Hepatocyte (in vitro differentiated cells): ENCODE measurements at regions not wholly inside any gene's neighbourhood (a gene's known extent, or its start where the extent isn't known, plus 50 kb on each side); places are given as distances from the start of the nearest gene placed in this dataset.
A peak's percentile ranks its signal among the peaks of the same experiment; 100 is the strongest.
"Not testable (repeated sequence)": the region's sequence is repeated elsewhere in the genome, so short reads cannot be mapped to it uniquely, and the experiment has no call there.

Source experiments
- DNase-seq: peaks from one replicate; pipeline ENCODE4 v3.0.0-alpha.2; 2016; ENCODE audit warnings: low spot score
- H2AFZ ChIP-seq: fragments of 200-600 bp; sonication (generic); 2 replicates; pipeline ENCODE4 v1.6.0; 2016; ENCODE audit warnings: antibody characterized with exemption, mild to moderate bottlenecking
- H3K27ac ChIP-seq: fragments of 200-600 bp; sonication (generic); 2 replicates; pipeline ENCODE4 v1.5.1; 2016; ENCODE audit warnings: mild to moderate bottlenecking
- H3K27me3 ChIP-seq: fragments of 200-600 bp; sonication (generic); 2 replicates; pipeline ENCODE4 v1.6.1; 2016
- H3K36me3 ChIP-seq: fragments of 200-600 bp; sonication (generic); replicated peaks from 2 replicates; pipeline ENCODE4 v1.5.1; 2016; ENCODE audit warnings: low read depth; ENCODE audit not compliant: insufficient read depth
- H3K4me1 ChIP-seq: fragments of 200-600 bp; sonication (generic); 2 replicates; pipeline ENCODE4 v1.5.1; 2016; ENCODE audit warnings: mild to moderate bottlenecking, moderate library complexity; ENCODE audit not compliant: insufficient read depth
- H3K4me2 ChIP-seq: fragments of 200-600 bp; sonication (generic); 2 replicates; pipeline ENCODE4 v1.6.0; 2016
- H3K4me3 ChIP-seq: fragments of 200-600 bp; sonication (generic); 2 replicates; pipeline ENCODE4 v1.5.1; 2016; ENCODE audit warnings: mild to moderate bottlenecking
- H3K79me2 ChIP-seq: fragments of 200-600 bp; sonication (generic); 2 replicates; pipeline ENCODE4 v1.6.0; 2017; ENCODE audit warnings: mild to moderate bottlenecking
- H3K9me2 ChIP-seq: fragments of 200-600 bp; sonication (generic); replicated peaks from 2 replicates; pipeline ENCODE4 v1.6.0; 2017; ENCODE audit warnings: mild to moderate bottlenecking; ENCODE audit not compliant: insufficient read depth
- H3K9me3 ChIP-seq: fragments of 200-600 bp; sonication (generic); 2 replicates; pipeline ENCODE4 v1.5.1; 2016; ENCODE audit warnings: low read depth, mild to moderate bottlenecking
- H4K20me1 ChIP-seq: fragments of 200-600 bp; sonication (generic); 2 replicates; pipeline ENCODE4 v1.6.0; 2016; ENCODE audit warnings: mild to moderate bottlenecking; ENCODE audit not compliant: insufficient read depth, poor library complexity, severe bottlenecking
- EZH2 ChIP-seq: fragments of 200-600 bp; sonication (generic); IDR thresholded peaks from 2 replicates; pipeline ENCODE4 v1.6.1; 2016; ENCODE audit warnings: antibody characterized with exemption, mild to moderate bottlenecking, borderline replicate concordance
- EZH2phosphoT487 ChIP-seq: fragments of 200-600 bp; sonication (generic); IDR thresholded peaks from one replicate; pipeline ENCODE4 v1.6.1; 2018; ENCODE audit warnings: antibody characterized with exemption, mild to moderate bottlenecking, low read depth, moderate library complexity; ENCODE audit not compliant: unreplicated experiment, severe bottlenecking
- WGBS: methylation state at CpG from one replicate; pipeline ENCODE4 v1.1.6; 2016; ENCODE audit warnings: low lambda C conversion rate; ENCODE audit errors: missing lambda C conversion rate; 5-methylcytosine and 5-hydroxymethylcytosine counted together
- TF ChIP-seq, protein P1 (sequence below): fragments of 200-600 bp; sonication (generic); IDR thresholded peaks from 2 replicates; pipeline ENCODE4 v1.5.1; 2016; ENCODE audit warnings: antibody characterized with exemption, mild to moderate bottlenecking; ENCODE audit not compliant: poor library complexity

DNA sequence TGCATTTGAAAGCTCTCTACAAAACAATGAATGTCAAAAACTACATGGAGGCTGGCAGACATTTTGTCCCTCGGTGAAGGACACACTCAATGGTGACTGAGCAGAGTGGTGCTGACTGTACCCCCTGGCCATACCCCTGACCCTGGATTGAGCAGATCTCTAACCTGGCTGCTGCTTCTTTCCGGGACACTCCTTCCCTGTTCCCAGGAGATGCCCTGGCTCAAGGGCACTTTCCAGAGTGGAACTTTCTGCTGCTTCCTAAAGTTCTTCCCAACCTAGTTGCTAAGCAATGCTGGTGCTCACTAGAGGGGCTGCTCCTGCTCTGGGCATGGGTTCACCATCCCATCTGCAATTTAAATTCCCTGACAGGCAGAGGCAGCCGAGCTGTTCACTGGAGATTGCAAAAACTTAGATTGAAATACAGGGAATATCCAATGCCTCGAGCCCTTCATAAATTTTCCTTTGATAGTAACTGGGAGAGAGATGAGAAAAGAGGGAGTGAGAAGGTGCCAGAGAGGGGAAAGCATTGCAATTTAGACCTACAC is 384.3 kb upstream of the PODXL start:
- no peaks in the 10 kb centered on the region for H3K36me3 ChIP-seq
- no peak for DNase-seq
- no peaks in the 10 kb centered on the region for H3K79me2 ChIP-seq
- no peak overlapping the region for H3K4me3 ChIP-seq
- H3K27me3 ChIP-seq, result peaks cover 20% of the 10 kb centered on the region
- no peak overlapping the region for H3K27ac ChIP-seq
- H3K4me2 ChIP-seq, result no peak overlapping the region
- no peaks in the 10 kb centered on the region for H3K9me3 ChIP-seq
- no peaks in the 10 kb centered on the region for H3K4me1 ChIP-seq
- no peak overlapping the region for H2AFZ ChIP-seq
- H3K9me2 ChIP-seq, result no peaks in the 10 kb centered on the region
- H4K20me1 ChIP-seq, result no peaks in the 10 kb centered on the region
- no peak for TF ChIP-seq EZH2phosphoT487
- TF ChIP-seq, protein P1, sequence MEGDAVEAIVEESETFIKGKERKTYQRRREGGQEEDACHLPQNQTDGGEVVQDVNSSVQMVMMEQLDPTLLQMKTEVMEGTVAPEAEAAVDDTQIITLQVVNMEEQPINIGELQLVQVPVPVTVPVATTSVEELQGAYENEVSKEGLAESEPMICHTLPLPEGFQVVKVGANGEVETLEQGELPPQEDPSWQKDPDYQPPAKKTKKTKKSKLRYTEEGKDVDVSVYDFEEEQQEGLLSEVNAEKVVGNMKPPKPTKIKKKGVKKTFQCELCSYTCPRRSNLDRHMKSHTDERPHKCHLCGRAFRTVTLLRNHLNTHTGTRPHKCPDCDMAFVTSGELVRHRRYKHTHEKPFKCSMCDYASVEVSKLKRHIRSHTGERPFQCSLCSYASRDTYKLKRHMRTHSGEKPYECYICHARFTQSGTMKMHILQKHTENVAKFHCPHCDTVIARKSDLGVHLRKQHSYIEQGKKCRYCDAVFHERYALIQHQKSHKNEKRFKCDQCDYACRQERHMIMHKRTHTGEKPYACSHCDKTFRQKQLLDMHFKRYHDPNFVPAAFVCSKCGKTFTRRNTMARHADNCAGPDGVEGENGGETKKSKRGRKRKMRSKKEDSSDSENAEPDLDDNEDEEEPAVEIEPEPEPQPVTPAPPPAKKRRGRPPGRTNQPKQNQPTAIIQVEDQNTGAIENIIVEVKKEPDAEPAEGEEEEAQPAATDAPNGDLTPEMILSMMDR, result no peak
- TF ChIP-seq EZH2, result no peak
- WGBS, result 84% methylated on average over 4 of the region's 4 CpGs

DNA sequence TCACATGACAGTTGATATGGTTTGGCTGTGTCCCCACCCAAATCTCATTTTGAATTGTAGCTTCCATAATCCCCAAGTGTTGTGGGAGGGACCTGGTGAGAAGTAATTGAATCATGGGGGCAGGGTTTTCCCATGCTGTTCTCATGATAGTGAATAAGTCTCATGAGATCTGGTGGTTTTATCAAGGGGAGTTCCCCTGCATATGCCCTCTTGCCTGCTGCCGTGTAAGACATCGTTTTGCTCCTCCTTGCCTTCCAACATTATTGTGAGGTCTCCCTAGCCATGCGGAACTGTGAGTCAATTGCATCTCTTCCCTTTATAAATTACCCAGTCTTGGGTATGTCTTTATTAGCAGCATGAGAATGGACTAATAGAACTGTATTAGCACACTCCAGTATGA is 382.4 kb upstream of the PODXL start:
- not testable (repeated sequence) for H3K9me2 ChIP-seq, H3K9me3 ChIP-seq, H3K4me2 ChIP-seq, H2AFZ ChIP-seq, H3K27me3 ChIP-seq, H3K79me2 ChIP-seq, H3K27ac ChIP-seq, H3K4me1 ChIP-seq, H3K36me3 ChIP-seq, H3K4me3 ChIP-seq, H4K20me1 ChIP-seq, DNase-seq
- 87% methylated on average over 3 of the region's 3 CpGs for WGBS

DNA sequence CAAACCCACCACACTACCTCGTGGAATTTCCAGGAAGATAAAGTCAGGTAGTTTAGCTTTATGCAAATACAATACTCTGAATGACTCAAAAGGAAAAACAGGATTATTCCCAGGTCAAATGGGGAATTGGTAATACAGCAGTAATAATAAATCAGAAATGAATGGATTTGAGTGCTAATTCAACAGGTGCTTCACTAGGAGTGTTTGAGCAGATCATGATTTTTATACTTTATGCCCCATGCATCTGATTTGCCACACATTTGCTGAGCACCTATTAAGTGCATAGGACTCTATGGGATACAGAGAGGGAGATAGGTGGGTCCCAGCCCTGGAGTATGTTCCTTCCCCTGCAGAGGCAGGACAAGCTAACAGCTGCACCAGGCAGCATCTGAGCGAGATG is 381.4 kb upstream of the PODXL start:
- H4K20me1 ChIP-seq, result no peaks in the 10 kb centered on the region

DNA sequence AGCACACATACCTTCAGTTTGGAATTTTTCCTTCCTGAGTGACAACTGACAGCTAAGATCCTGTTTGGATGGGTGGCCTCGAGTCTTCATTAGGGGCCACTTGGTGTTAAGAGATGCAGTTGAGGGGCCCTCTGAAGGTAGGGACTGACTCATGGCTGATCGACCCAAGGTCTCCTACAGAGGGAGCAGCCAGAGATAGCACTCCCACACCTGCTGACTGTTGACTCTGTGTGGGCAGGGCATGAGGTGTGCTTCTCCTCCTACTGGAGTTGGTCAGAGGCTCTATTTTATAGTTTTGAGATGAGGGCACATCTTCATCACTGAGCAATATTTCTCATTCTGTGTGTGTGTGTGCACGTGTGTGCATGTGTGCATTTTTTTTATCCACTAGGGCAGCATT is 378.8 kb upstream of the PODXL start:
- no peak for TF ChIP-seq EZH2phosphoT487
- no peak for TF ChIP-seq EZH2
- TF ChIP-seq, protein P1, result no peak
- WGBS, result 64% methylated on average over 3 of the region's 3 CpGs
- Histone ChIP-seq H3K4me3 (no peak overlapping the region), H3K4me2 (no peak overlapping the region), H3K27ac (peak overlapping the region; percentile 60), H3K9me3 (no peaks in the 10 kb centered on the region), H3K36me3 (no peaks in the 10 kb centered on the region), H3K4me1 (no peaks in the 10 kb centered on the region), H3K79me2 (no peaks in the 10 kb centered on the region), H3K27me3 (no peaks in the 10 kb centered on the region), H3K9me2 (no peaks in the 10 kb centered on the region), H2AFZ (no peak overlapping the region), H4K20me1 (no peaks in the 10 kb centered on the region)
- peak; percentile 47 for DNase-seq

More for the DNA sequence above, 381.4 kb upstream of the PODXL start:
- Histone ChIP-seq H3K9me3 (no peaks in the 10 kb centered on the region), H3K79me2 (no peaks in the 10 kb centered on the region), H3K4me2 (no peak overlapping the region), H3K36me3 (no peaks in the 10 kb centered on the region), H3K9me2 (no peaks in the 10 kb centered on the region), H3K27me3 (no peaks in the 10 kb centered on the region), H2AFZ (no peak overlapping the region), H3K4me3 (no peak overlapping the region), H3K4me1 (no peaks in the 10 kb centered on the region), H3K27ac (no peak overlapping the region)
- no peak for DNase-seq
- TF ChIP-seq, protein P1, result no peak
- TF ChIP-seq EZH2, result no peak
- no peak for TF ChIP-seq EZH2phosphoT487
- WGBS, result 57% methylated on average over 2 of the region's 2 CpGs
